DND-41 (cell line): ENCODE measurements at regions not wholly inside any gene's neighbourhood (a gene's known extent, or its start where the extent isn't known, plus 50 kb on each side); places are given as distances from the start of the nearest gene placed in this dataset.

Source experiments
- EZH2 ChIP-seq: IDR thresholded peaks from 3 replicates; pipeline ENCODE4 v1.6.1; 2012; ENCODE audit warnings: borderline replicate concordance, low read depth, mild to moderate bottlenecking, moderate library complexity, low read length, inconsistent platforms; ENCODE audit not compliant: severe bottlenecking
- TF ChIP-seq, protein P1 (sequence below): IDR thresholded peaks from 2 replicates; pipeline ENCODE4 v1.5.1; 2012; ENCODE audit warnings: borderline replicate concordance, low read length, moderate library complexity, mild to moderate bottlenecking; ENCODE audit not compliant: poor library complexity, severe bottlenecking; ENCODE audit errors: extremely low read depth

DNA sequence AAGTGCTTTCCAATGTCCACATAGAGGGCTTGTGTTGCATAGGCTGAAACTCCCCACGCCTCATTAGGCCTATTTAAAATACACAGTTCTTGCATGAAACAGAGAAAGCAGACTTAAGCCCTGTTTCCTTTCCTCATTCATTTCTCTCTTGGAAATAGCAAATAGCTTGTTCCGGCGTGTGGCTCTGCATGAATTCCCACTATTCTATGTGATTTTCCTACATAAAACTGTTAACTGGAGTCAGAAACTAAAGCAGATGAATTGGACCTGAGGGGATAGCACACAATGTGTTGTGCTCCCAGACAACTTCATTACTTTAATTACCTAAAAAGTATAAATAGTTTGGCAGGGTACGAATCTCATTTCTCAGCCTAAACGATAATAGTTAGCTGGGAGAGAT lies 981.5 kb downstream of the SORCS1 start:
- TF ChIP-seq, protein P1, sequence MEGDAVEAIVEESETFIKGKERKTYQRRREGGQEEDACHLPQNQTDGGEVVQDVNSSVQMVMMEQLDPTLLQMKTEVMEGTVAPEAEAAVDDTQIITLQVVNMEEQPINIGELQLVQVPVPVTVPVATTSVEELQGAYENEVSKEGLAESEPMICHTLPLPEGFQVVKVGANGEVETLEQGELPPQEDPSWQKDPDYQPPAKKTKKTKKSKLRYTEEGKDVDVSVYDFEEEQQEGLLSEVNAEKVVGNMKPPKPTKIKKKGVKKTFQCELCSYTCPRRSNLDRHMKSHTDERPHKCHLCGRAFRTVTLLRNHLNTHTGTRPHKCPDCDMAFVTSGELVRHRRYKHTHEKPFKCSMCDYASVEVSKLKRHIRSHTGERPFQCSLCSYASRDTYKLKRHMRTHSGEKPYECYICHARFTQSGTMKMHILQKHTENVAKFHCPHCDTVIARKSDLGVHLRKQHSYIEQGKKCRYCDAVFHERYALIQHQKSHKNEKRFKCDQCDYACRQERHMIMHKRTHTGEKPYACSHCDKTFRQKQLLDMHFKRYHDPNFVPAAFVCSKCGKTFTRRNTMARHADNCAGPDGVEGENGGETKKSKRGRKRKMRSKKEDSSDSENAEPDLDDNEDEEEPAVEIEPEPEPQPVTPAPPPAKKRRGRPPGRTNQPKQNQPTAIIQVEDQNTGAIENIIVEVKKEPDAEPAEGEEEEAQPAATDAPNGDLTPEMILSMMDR: no peak
- TF ChIP-seq EZH2: no peak
